NCI-H146 treated with DMSO at 0.1 percent for 48 hours (cell line): ENCODE measurements at regions not wholly inside any gene's neighbourhood (a gene's known extent, or its start where the extent isn't known, plus 50 kb on each side); places are given as distances from the start of the nearest gene placed in this dataset.
"Not testable (repeated sequence)": the region's sequence is repeated elsewhere in the genome, so short reads cannot be mapped to it uniquely, and the experiment has no call there.

Experiments used
- DNase-seq: peaks from one replicate; lab custom pipeline; 2025; ENCODE audit not compliant: unreplicated experiment; lab: John Stamatoyannopoulos, UW

- DNase-seq: no peak
These were observed 151.8 kb downstream of the ZFP36L2 start for GRCh38 chr2:43074592-43075053.

- DNase-seq: no peak
These were observed 152.4 kb downstream of the ZFP36L2 start for GRCh38 chr2:43074052-43074451.

GRCh38 chr2:43073401-43073825, 153.0 kb downstream of the ZFP36L2 start:
- DNase-seq: no peak

- DNase-seq: no peak
These were observed 154.5 kb downstream of the ZFP36L2 start for GRCh38 chr2:43071599-43072550.

- no peak for DNase-seq
These were observed 155.5 kb downstream of the ZFP36L2 start for GRCh38 chr2:43070676-43071502.

- DNase-seq: no peak
These were observed 156.4 kb downstream of the ZFP36L2 start for GRCh38 chr2:43070030-43070429.

- no peak for DNase-seq
These were observed 157.5 kb downstream of the ZFP36L2 start for GRCh38 chr2:43068631-43069517.

GRCh38 chr2:43068041-43068533, 158.3 kb downstream of the ZFP36L2 start:
- DNase-seq: no peak

- DNase-seq: no peak
These were observed 159.0 kb downstream of the ZFP36L2 start for GRCh38 chr2:43067254-43068040.

- not testable (repeated sequence) for DNase-seq
These were observed 159.7 kb downstream of the ZFP36L2 start for GRCh38 chr2:43066541-43067253.

GRCh38 chr2:43065871-43066270, 160.5 kb downstream of the ZFP36L2 start:
- DNase-seq: no peak

- DNase-seq: no peak
These were observed 161.4 kb downstream of the ZFP36L2 start for GRCh38 chr2:43065036-43065435.

GRCh38 chr2:43063096-43063495, 163.3 kb downstream of the ZFP36L2 start:
- not testable (repeated sequence) for DNase-seq

- no peak for DNase-seq
These were observed 164.3 kb downstream of the ZFP36L2 start for GRCh38 chr2:43062058-43062457.

GRCh38 chr2:43060390-43061016, 165.9 kb downstream of the ZFP36L2 start:
- no peak for DNase-seq

- DNase-seq: no peak
These were observed 167.1 kb downstream of the ZFP36L2 start for GRCh38 chr2:43059183-43059897.

- DNase-seq: no peak
These were observed 167.7 kb downstream of the ZFP36L2 start for GRCh38 chr2:43058726-43059110.
